ENCODE measurements at regions not wholly inside any gene's neighbourhood (a gene's known extent, or its start where the extent isn't known, plus 50 kb on each side); places are given as distances from the start of the nearest gene placed in this dataset.

- no peak for TF ChIP-seq ARID4A (CRISPR knock-in tag; IDR thresholded peaks at IDR 0.05; ENCODE audit: borderline replicate concordance)
Measured at GRCh38 chr10:131651674-131652437, 249.0 kb upstream of the PPP2R2D start (continued).

DNA sequence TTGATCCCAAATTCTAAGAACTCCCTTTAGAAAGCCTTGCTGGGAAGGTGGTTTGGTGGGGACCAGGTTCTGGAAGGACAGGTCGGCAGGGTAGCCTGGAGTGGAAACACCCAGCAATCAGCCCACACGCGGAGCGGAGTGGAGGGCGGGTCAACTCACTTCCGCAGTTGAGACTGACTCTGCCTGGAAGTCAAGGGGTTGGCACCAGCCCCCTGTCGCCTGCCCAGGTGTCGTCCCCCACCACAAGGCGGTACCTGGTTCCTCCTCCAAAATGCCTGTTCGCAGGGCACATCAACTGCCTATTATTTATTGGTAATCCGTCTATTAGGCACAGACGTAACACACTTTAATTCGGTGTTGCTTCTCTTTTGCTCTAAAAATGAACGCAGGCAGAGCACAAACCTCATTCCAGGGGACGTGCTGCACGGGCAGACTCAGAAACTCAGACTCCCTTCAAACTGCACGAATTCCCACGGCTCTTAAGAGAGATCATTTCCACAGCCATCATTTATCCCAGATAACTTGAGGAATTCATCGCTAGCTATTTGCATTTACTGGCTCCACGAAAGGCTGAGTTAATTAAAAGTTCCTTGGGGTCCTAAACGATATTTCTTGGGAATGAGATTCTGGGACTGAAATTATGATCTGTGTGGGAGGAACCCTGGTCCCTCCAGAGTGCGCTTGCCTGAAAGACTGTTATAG lies 248.2 kb upstream of the PPP2R2D start:
- Histone ChIP-seq H3K27me3 (ENCODE audit: control insufficient read depth in 1 of 2, insufficient read depth in 2 of 2, low read length in 2 of 2) (no peaks in the 10 kb centered on the region; a peak in 3 of 5 replicates), H3K27ac (ENCODE audit: extremely low read length, insufficient read depth, low read length) (no peak overlapping the region), H3K79me2 (ENCODE audit: insufficient read depth, low read length) (no peaks in the 10 kb centered on the region), H3K4me3 (replicated peaks in 1 of 3; ENCODE audit: insufficient read depth in 1 of 3, low read depth in 2 of 3, low read length in 3 of 3) (no peak overlapping the region), H3K9me3 (ENCODE audit: low read length) (no peaks in the 10 kb centered on the region), H3K4me1 (ENCODE audit: insufficient read depth, low read length) (no peaks in the 10 kb centered on the region), H3K36me3 (replicated peaks in 1 of 2; ENCODE audit: control insufficient read depth in 1 of 2, insufficient read depth in 2 of 2, low read length in 2 of 2) (no peaks in the 10 kb centered on the region), H4K20me1 (ENCODE audit: insufficient read depth, low read length) (no peaks in the 10 kb centered on the region), H3K9ac (ENCODE audit: insufficient read depth, low read depth, low read length) (no peak overlapping the region), H3K4me2 (ENCODE audit: low read depth, low read length) (no peak overlapping the region), H2AFZ (ENCODE audit: low read length) (no peak overlapping the region)
- ChIA-PET POLR2A (no interaction called here), CTCF (ENCODE audit: low intra/inter-chr PET ratio, low total read pairs) (no interaction called here)
- no peak for FAIRE-seq
- DNase-seq (ENCODE audit: low spot score): no peak
- 48% methylated on average over 22 of the region's 22 CpGs for WGBS (ENCODE audit: low lambda C conversion rate)
- in situ Hi-C loops (cut with HindIII; ENCODE audit: extremely low pct_ligation_motif_present, low pct_unique_long_range_greater_than_20kb): no loop called here
- no TSS peak for BruUV-seq (replicated peaks)
- intact Hi-C loops (cut with micrococcal nuclease; ENCODE audit: unreplicated experiment): no loop called here
- no peak for ATAC-seq
- TF ChIP-seq, protein P1, sequence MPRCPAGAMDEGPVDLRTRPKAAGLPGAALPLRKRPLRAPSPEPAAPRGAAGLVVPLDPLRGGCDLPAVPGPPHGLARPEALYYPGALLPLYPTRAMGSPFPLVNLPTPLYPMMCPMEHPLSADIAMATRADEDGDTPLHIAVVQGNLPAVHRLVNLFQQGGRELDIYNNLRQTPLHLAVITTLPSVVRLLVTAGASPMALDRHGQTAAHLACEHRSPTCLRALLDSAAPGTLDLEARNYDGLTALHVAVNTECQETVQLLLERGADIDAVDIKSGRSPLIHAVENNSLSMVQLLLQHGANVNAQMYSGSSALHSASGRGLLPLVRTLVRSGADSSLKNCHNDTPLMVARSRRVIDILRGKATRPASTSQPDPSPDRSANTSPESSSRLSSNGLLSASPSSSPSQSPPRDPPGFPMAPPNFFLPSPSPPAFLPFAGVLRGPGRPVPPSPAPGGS (CRISPR knock-in tag; IDR thresholded peaks at IDR 0.05): no peak
- TF ChIP-seq ZNF124 (CRISPR knock-in tag; IDR thresholded peaks at IDR 0.05): no peak
- no peak for TF ChIP-seq TEF (CRISPR knock-in tag; IDR thresholded peaks at IDR 0.05)
- no peak for TF ChIP-seq BATF2 (CRISPR knock-in tag; IDR thresholded peaks at IDR 0.05)
- TF ChIP-seq, protein P2, sequence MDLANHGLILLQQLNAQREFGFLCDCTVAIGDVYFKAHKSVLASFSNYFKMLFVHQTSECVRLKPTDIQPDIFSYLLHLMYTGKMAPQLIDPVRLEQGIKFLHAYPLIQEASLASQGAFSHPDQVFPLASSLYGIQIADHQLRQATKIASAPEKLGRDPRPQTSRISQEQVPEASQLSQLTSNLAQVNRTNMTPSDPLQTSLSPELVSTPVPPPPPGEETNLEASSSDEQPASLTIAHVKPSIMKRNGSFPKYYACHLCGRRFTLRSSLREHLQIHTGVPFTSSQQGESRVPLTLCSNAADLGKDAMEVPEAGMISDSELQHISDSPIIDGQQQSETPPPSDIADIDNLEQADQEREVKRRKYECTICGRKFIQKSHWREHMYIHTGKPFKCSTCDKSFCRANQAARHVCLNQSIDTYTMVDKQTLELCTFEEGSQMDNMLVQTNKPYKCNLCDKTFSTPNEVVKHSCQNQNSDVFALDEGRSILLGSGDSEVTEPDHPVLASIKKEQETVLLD (CRISPR knock-in tag; IDR thresholded peaks at IDR 0.05; ENCODE audit: low read depth): no peak
- TF ChIP-seq ARID5B (CRISPR knock-in tag; IDR thresholded peaks at IDR 0.05): no peak
